ENCODE measurements at regions not wholly inside any gene's neighbourhood (a gene's known extent, or its start where the extent isn't known, plus 50 kb on each side); places are given as distances from the start of the nearest gene placed in this dataset.

- Histone ChIP-seq H3K4me3 (ENCODE audit: insufficient read depth, low read length) (peak overlapping the region; percentile 81), H2AFZ (ENCODE audit: low read length) (peak overlapping the region; percentile 51), H3K4me2 (ENCODE audit: insufficient read depth, low read length) (peak overlapping the region; percentile 88), H3K27ac (ENCODE audit: low read depth, low read length) (peak overlapping the region; percentile 84), H4K20me1 (ENCODE audit: insufficient read depth, low read length) (no peaks in the 10 kb centered on the region), H3K36me3 (ENCODE audit: insufficient read depth, low read length) (peaks cover 15% of the 10 kb centered on the region), H3K79me2 (ENCODE audit: insufficient read depth, low read length) (peaks cover 14% of the 10 kb centered on the region), H3K27me3 (ENCODE audit: insufficient read depth, low read length) (no peaks in the 10 kb centered on the region), H3K9me3 (ENCODE audit: low read depth, low read length) (no peaks in the 10 kb centered on the region), H3K4me1 (ENCODE audit: insufficient read depth, low read length) (peaks cover 14% of the 10 kb centered on the region)
- DNase-seq (ENCODE audit: insufficient read length, low spot score, missing footprints), result peak; percentile 42
- no peak for TF ChIP-seq CTCF (IDR thresholded peaks at IDR 0.05; ENCODE audit: extremely low read depth, low read depth, low read length)
Measured at GRCh38 chrX:46447384-46447783, 97.8 kb downstream of the ZNF674 start.

GRCh38 chrX:46446727-46447378, 98.4 kb downstream of the ZNF674 start:
- peak overlapping the region; percentile 84 for H3K27ac ChIP-seq (ENCODE audit: low read depth, low read length)
- peak; percentile 85 for DNase-seq (ENCODE audit: insufficient read length, low spot score, missing footprints)

GRCh38 chrX:46444011-46444410, 101.2 kb downstream of the ZNF674 start:
- H3K4me1 ChIP-seq (ENCODE audit: insufficient read depth, low read length), result peaks cover 14% of the 10 kb centered on the region
- DNase-seq (ENCODE audit: insufficient read length, low spot score, missing footprints), result peak; percentile 90
- TF ChIP-seq CTCF (IDR thresholded peaks at IDR 0.05; ENCODE audit: extremely low read depth, low read depth, low read length), result no peak
- no peaks in the 10 kb centered on the region for H4K20me1 ChIP-seq (ENCODE audit: insufficient read depth, low read length)
- no peak overlapping the region for H2AFZ ChIP-seq (ENCODE audit: low read length)
- no peaks in the 10 kb centered on the region for H3K9me3 ChIP-seq (ENCODE audit: low read depth, low read length)
- no peaks in the 10 kb centered on the region for H3K27me3 ChIP-seq (ENCODE audit: insufficient read depth, low read length)
- H3K4me2 ChIP-seq (ENCODE audit: insufficient read depth, low read length), result no peak overlapping the region
- no peak overlapping the region for H3K4me3 ChIP-seq (ENCODE audit: insufficient read depth, low read length)
- H3K27ac ChIP-seq (ENCODE audit: low read depth, low read length), result no peak overlapping the region
- H3K36me3 ChIP-seq (ENCODE audit: insufficient read depth, low read length), result peaks cover 2% of the 10 kb centered on the region
- H3K79me2 ChIP-seq (ENCODE audit: insufficient read depth, low read length), result peaks cover 14% of the 10 kb centered on the region

More at GRCh38 chrX:46446727-46447378, 98.4 kb downstream of the ZNF674 start:
- no peak for TF ChIP-seq CTCF (IDR thresholded peaks at IDR 0.05; ENCODE audit: extremely low read depth, low read depth, low read length)
- Histone ChIP-seq H3K79me2 (ENCODE audit: insufficient read depth, low read length) (peaks cover 14% of the 10 kb centered on the region), H3K4me2 (ENCODE audit: insufficient read depth, low read length) (peak overlapping the region; percentile 88), H4K20me1 (ENCODE audit: insufficient read depth, low read length) (no peaks in the 10 kb centered on the region), H3K4me1 (ENCODE audit: insufficient read depth, low read length) (peaks cover 14% of the 10 kb centered on the region), H2AFZ (ENCODE audit: low read length) (peak overlapping the region; percentile 95), H3K9me3 (ENCODE audit: low read depth, low read length) (no peaks in the 10 kb centered on the region), H3K36me3 (ENCODE audit: insufficient read depth, low read length) (peaks cover 15% of the 10 kb centered on the region), H3K27me3 (ENCODE audit: insufficient read depth, low read length) (no peaks in the 10 kb centered on the region), H3K4me3 (ENCODE audit: insufficient read depth, low read length) (peak overlapping the region; percentile 81)

- no peaks in the 10 kb centered on the region for H3K4me1 ChIP-seq (ENCODE audit: insufficient read depth, low read length)
- no peak overlapping the region for H3K27ac ChIP-seq (ENCODE audit: low read depth, low read length)
- H2AFZ ChIP-seq (ENCODE audit: low read length), result no peak overlapping the region
- H3K79me2 ChIP-seq (ENCODE audit: insufficient read depth, low read length), result no peaks in the 10 kb centered on the region
- H3K4me3 ChIP-seq (ENCODE audit: insufficient read depth, low read length), result no peak overlapping the region
- no peaks in the 10 kb centered on the region for H3K9me3 ChIP-seq (ENCODE audit: low read depth, low read length)
- H3K4me2 ChIP-seq (ENCODE audit: insufficient read depth, low read length), result no peak overlapping the region
- H3K27me3 ChIP-seq (ENCODE audit: insufficient read depth, low read length), result peaks cover 7% of the 10 kb centered on the region
- no peaks in the 10 kb centered on the region for H3K36me3 ChIP-seq (ENCODE audit: insufficient read depth, low read length)
- no peak for TF ChIP-seq CTCF (IDR thresholded peaks at IDR 0.05; ENCODE audit: extremely low read depth, low read depth, low read length)
- peak; percentile 56 for DNase-seq (ENCODE audit: insufficient read length, low spot score, missing footprints)
- no peaks in the 10 kb centered on the region for H4K20me1 ChIP-seq (ENCODE audit: insufficient read depth, low read length)
Measured at GRCh38 chrX:46436744-46437143, 108.5 kb downstream of the ZNF674 start.
